GM19467 (cell line): ENCODE measurements at regions not wholly inside any gene's neighbourhood (a gene's known extent, or its start where the extent isn't known, plus 50 kb on each side); places are given as distances from the start of the nearest gene placed in this dataset.

Source experiments
- ATAC-seq: cut with Tn5 transposase; IDR thresholded peaks from one replicate; pipeline ENCODE4 v1.9.1; 2021; ENCODE audit warnings: mild to moderate bottlenecking, moderate library complexity; ENCODE audit not compliant: unreplicated experiment

- no peak for ATAC-seq
Measured at GRCh38 chr10:33402220-33403073, 68.0 kb upstream of the NRP1 start.

GRCh38 chr10:33401300-33401699 lies 66.8 kb upstream of the NRP1 start:
- ATAC-seq, result no peak

- no peak for ATAC-seq
Measured at GRCh38 chr10:33398796-33399195, 64.3 kb upstream of the NRP1 start.

- no peak for ATAC-seq
Measured at GRCh38 chr10:33396938-33397337, 62.5 kb upstream of the NRP1 start.

- no peak for ATAC-seq
Measured at GRCh38 chr10:33396279-33396678, 61.8 kb upstream of the NRP1 start.

- ATAC-seq, result no peak
Measured at GRCh38 chr10:33395201-33395600, 60.7 kb upstream of the NRP1 start.

- ATAC-seq, result no peak
Measured at GRCh38 chr10:33392706-33393105, 58.2 kb upstream of the NRP1 start.

GRCh38 chr10:33391611-33392465 lies 57.4 kb upstream of the NRP1 start:
- ATAC-seq, result no peak

- ATAC-seq, result no peak
Measured at GRCh38 chr10:33390046-33390445, 55.6 kb upstream of the NRP1 start.

GRCh38 chr10:33388785-33389184 lies 54.3 kb upstream of the NRP1 start:
- no peak for ATAC-seq

- no peak for ATAC-seq
Measured at GRCh38 chr10:33388382-33388781, 53.9 kb upstream of the NRP1 start.

GRCh38 chr10:33387720-33388119 lies 53.3 kb upstream of the NRP1 start:
- no peak for ATAC-seq

- no peak for ATAC-seq
Measured at GRCh38 chr10:33386926-33387325, 52.5 kb upstream of the NRP1 start.

- no peak for ATAC-seq
Measured at GRCh38 chr10:33385686-33386085, 51.2 kb upstream of the NRP1 start.

- no peak for ATAC-seq
Measured at GRCh38 chr10:33385015-33385414, 50.5 kb upstream of the NRP1 start.
